EH (cell line): ENCODE measurements at regions not wholly inside any gene's neighbourhood (a gene's known extent, or its start where the extent isn't known, plus 50 kb on each side); places are given as distances from the start of the nearest gene placed in this dataset.
"Not testable (repeated sequence)": the region's sequence is repeated elsewhere in the genome, so short reads cannot be mapped to it uniquely, and the experiment has no call there.

Experiments used
- DNase-seq: peaks from one replicate; pipeline ENCODE4 v3.0.0-alpha.2; 2015; ENCODE audit warnings: low read depth

- no peak for DNase-seq
Measured at GRCh38 chr11:41713030-41713429, 253.6 kb upstream of the LRRC4C start.

GRCh38 chr11:41714101-41714500 is 254.6 kb upstream of the LRRC4C start:
- DNase-seq: peak; percentile 2

- DNase-seq: no peak
Measured at GRCh38 chr11:41716862-41717261, 257.4 kb upstream of the LRRC4C start.

- DNase-seq: no peak
Measured at GRCh38 chr11:41720761-41721160, 261.3 kb upstream of the LRRC4C start.

- DNase-seq: not testable (repeated sequence)
Measured at GRCh38 chr11:41728161-41728560, 268.7 kb upstream of the LRRC4C start.

- DNase-seq: no peak
Measured at GRCh38 chr11:41775296-41775695, 315.8 kb upstream of the LRRC4C start.

GRCh38 chr11:41779401-41779960 is 320.0 kb upstream of the LRRC4C start:
- no peak for DNase-seq

GRCh38 chr11:41781441-41781840 is 322.0 kb upstream of the LRRC4C start:
- no peak for DNase-seq

GRCh38 chr11:41784513-41785335 is 325.3 kb upstream of the LRRC4C start:
- DNase-seq: no peak

- DNase-seq: no peak
Measured at GRCh38 chr11:41786087-41786486, 326.6 kb upstream of the LRRC4C start.

GRCh38 chr11:41788177-41788576 is 328.7 kb upstream of the LRRC4C start:
- no peak for DNase-seq

- no peak for DNase-seq
Measured at GRCh38 chr11:41789376-41789775, 329.9 kb upstream of the LRRC4C start.

GRCh38 chr11:41795004-41795403 is 335.6 kb upstream of the LRRC4C start:
- DNase-seq: no peak

- no peak for DNase-seq
Measured at GRCh38 chr11:41799754-41800153, 340.3 kb upstream of the LRRC4C start.

- DNase-seq: peak; percentile 13
Measured at GRCh38 chr11:41803895-41804294, 344.4 kb upstream of the LRRC4C start.

- peak; percentile 9 for DNase-seq
Measured at GRCh38 chr11:41816396-41816795, 356.9 kb upstream of the LRRC4C start.

- not testable (repeated sequence) for DNase-seq
Measured at GRCh38 chr11:41824287-41824686, 364.8 kb upstream of the LRRC4C start.

- no peak for DNase-seq
Measured at GRCh38 chr11:41826085-41826484, 366.6 kb upstream of the LRRC4C start.

GRCh38 chr11:41836431-41836830 is 377.0 kb upstream of the LRRC4C start:
- peak; percentile 32 for DNase-seq

- no peak for DNase-seq
Measured at GRCh38 chr11:41842673-41843072, 383.2 kb upstream of the LRRC4C start.

GRCh38 chr11:41845066-41845465 is 385.6 kb upstream of the LRRC4C start:
- no peak for DNase-seq

GRCh38 chr11:41848349-41848748 is 388.9 kb upstream of the LRRC4C start:
- DNase-seq: no peak

GRCh38 chr11:41849250-41849649 is 389.8 kb upstream of the LRRC4C start:
- DNase-seq: no peak

- no peak for DNase-seq
Measured at GRCh38 chr11:41851743-41852142, 392.3 kb upstream of the LRRC4C start.
